ENCODE measurements at regions not wholly inside any gene's neighbourhood (a gene's known extent, or its start where the extent isn't known, plus 50 kb on each side); places are given as distances from the start of the nearest gene placed in this dataset.

- TF ChIP-seq CTCF (IDR thresholded peaks at IDR 0.05; ENCODE audit: insufficient read depth, missing control alignments), result no peak
- no peak for DNase-seq (ENCODE audit: insufficient read length, low spot score)
- no peak for FAIRE-seq
Measured at GRCh38 chr20:16178546-16179135, 394.6 kb downstream of the KIF16B start.

- no peak for TF ChIP-seq CTCF (IDR thresholded peaks at IDR 0.05; ENCODE audit: insufficient read depth, missing control alignments)
- DNase-seq (ENCODE audit: insufficient read length, low spot score), result no peak
- no peak for FAIRE-seq
Measured at GRCh38 chr20:16175322-16175961, 397.8 kb downstream of the KIF16B start.

GRCh38 chr20:16174311-16174710, 398.9 kb downstream of the KIF16B start:
- FAIRE-seq (no peak), DNase-seq (ENCODE audit: insufficient read length, low spot score) (no peak)
- TF ChIP-seq CTCF (IDR thresholded peaks at IDR 0.05; ENCODE audit: insufficient read depth, missing control alignments), result no peak

GRCh38 chr20:16173044-16173443, 400.2 kb downstream of the KIF16B start:
- no peak for DNase-seq (ENCODE audit: insufficient read length, low spot score)
- TF ChIP-seq CTCF (IDR thresholded peaks at IDR 0.05; ENCODE audit: insufficient read depth, missing control alignments), result no peak
- FAIRE-seq, result no peak

GRCh38 chr20:16171180-16171579, 402.1 kb downstream of the KIF16B start:
- DNase-seq (ENCODE audit: insufficient read length, low spot score) (no peak), FAIRE-seq (no peak)
- TF ChIP-seq CTCF (IDR thresholded peaks at IDR 0.05; ENCODE audit: insufficient read depth, missing control alignments), result no peak

- no peak for TF ChIP-seq CTCF (IDR thresholded peaks at IDR 0.05; ENCODE audit: insufficient read depth, missing control alignments)
- DNase-seq (ENCODE audit: insufficient read length, low spot score), result no peak
- FAIRE-seq, result no peak
Measured at GRCh38 chr20:16170406-16170971, 402.8 kb downstream of the KIF16B start.

All from D721Med (cell line).